ENCODE measurements at regions not wholly inside any gene's neighbourhood (a gene's known extent, or its start where the extent isn't known, plus 50 kb on each side); places are given as distances from the start of the nearest gene placed in this dataset.

DNA sequence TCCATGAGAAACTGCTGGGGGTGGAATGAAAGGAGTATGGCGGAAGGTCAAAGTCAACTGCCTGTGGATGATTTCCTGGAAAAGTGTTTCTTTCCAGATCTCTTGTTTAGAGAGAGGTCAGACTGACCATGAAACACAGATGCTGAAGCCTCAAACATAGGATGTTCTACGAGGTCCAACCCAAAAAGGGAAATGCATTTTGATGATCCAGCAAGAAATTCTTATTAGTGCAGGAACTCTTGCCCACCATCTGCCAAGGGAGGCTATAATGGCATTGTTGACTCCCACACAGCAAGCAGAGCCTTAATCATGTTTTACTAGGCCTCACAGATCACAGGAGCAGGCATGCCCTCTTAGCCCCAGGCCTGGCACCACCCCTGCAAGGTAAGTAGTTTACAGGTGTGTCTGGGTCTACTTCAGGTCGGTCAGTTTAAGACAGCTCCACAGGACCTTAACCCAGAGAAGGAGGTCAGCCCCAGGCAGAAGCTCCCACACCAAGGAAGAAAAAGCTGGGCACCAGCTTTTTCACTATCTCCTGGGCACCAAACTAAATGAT, 67.6 kb upstream of the CNKSR3 start:
- no peak overlapping the region for H3K4me3 ChIP-seq (ENCODE audit: low read length)
- TF ChIP-seq, protein P1, sequence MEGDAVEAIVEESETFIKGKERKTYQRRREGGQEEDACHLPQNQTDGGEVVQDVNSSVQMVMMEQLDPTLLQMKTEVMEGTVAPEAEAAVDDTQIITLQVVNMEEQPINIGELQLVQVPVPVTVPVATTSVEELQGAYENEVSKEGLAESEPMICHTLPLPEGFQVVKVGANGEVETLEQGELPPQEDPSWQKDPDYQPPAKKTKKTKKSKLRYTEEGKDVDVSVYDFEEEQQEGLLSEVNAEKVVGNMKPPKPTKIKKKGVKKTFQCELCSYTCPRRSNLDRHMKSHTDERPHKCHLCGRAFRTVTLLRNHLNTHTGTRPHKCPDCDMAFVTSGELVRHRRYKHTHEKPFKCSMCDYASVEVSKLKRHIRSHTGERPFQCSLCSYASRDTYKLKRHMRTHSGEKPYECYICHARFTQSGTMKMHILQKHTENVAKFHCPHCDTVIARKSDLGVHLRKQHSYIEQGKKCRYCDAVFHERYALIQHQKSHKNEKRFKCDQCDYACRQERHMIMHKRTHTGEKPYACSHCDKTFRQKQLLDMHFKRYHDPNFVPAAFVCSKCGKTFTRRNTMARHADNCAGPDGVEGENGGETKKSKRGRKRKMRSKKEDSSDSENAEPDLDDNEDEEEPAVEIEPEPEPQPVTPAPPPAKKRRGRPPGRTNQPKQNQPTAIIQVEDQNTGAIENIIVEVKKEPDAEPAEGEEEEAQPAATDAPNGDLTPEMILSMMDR (IDR thresholded peaks at IDR 0.05; ENCODE audit: insufficient read depth, low read depth, low read length, missing control alignments), result no peak
- DNase-seq (ENCODE audit: low read depth), result peak; percentile 45

DNA sequence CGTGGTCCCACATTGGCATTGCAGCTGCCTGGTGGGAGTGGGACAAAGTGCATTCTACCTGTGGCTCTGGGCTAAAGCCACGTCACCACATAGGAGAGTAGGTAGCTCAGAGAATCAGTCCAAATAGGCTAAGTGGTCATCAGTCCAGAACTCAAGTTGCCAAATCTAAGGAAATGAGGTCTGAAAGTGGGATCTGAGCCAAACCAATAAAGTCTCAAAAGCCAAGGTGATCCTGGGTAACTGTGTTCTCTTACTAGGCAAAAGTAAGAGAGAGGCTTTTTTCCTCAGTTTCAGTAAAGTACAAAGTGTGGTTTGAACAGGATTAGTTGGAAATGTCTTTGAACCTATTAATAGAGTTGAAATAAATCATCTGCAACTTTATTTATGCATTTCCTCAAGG, 68.6 kb upstream of the CNKSR3 start:
- TF ChIP-seq, protein P1 (IDR thresholded peaks at IDR 0.05; ENCODE audit: insufficient read depth, low read depth, low read length, missing control alignments), result no peak
- DNase-seq (ENCODE audit: low read depth), result no peak
- H3K4me3 ChIP-seq (ENCODE audit: low read length), result no peak overlapping the region

DNA sequence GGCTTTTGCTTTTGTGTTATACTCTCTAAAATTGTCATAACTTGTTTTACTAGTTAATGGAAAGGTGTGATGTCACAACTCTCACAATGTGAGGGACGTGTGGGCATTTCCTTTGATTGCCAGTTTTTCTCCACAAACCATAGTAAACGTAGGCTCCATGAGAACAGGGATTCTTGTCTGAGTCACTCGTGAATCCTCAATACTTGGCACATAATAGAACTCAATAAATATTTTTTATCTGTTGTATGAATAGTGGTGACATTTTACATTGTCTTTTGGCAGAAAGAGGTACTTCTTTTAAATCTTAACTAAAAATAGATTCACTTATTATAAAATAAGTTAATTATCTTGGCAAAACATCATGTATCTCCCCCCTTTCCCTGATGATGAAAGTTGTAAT, 69.0 kb upstream of the CNKSR3 start:
- TF ChIP-seq, protein P1 (IDR thresholded peaks at IDR 0.05; ENCODE audit: insufficient read depth, low read depth, low read length, missing control alignments), result no peak
- DNase-seq (ENCODE audit: low read depth), result peak; percentile 60
- no peak overlapping the region for H3K4me3 ChIP-seq (ENCODE audit: low read length)

DNA sequence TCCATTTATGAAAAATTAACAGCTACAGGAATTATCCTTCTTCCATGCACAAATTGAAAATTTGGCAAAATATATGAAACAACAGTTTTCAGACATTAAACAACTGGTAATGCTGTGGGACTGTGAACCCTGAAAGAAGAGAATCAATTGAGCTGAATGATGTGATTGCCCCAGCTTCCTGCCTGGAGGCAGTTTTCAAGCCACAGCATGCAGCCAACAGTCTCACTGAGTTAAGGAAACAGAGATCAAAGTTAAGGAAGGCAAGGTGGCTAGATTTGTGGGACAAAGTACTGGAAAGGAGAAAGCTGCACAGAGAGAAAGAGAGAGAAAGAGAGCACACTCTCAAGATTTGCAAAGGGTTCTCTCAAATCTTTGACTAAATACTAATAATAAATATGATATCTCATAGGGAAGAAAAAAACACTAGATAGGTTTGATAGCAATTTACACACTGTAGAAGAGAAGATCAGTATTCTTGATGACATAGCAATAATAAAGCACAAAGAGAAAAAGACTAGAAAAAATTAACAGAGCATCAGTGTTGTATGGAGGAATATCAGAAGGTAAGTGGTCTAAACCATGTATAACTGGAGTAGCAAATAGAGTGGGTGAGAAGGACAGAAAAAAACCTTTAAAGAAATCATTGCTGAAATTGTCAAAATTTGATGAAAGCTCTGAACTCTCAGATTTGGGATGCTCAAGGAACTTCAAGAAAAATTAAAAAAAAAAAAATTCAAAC, 70.1 kb upstream of the CNKSR3 start:
- TF ChIP-seq, protein P1 (IDR thresholded peaks at IDR 0.05; ENCODE audit: insufficient read depth, low read depth, low read length, missing control alignments), result no peak
- no peak overlapping the region for H3K4me3 ChIP-seq (ENCODE audit: low read length)
- DNase-seq (ENCODE audit: low read depth), result peak; percentile 76

DNA sequence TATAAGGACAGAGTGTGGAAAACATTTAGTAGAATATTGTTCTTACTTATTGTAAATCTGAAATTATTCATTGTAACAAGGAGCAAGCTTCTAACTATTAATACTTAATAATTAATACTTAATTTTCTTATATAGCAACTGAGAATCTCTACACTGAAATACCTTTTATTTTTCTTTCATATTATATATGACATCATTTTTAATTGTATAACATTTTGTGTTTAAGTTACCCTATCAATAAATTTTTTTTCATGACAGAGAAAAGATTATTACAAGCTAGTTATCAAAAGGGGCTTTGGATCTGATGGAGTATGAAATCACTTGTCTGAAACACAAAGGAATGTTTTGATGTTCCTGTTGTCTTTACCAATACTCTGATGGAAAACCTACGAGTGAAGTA, 72.2 kb upstream of the CNKSR3 start:
- DNase-seq (ENCODE audit: low read depth), result no peak
- no peak overlapping the region for H3K4me3 ChIP-seq (ENCODE audit: low read length)
- TF ChIP-seq, protein P1 (IDR thresholded peaks at IDR 0.05; ENCODE audit: insufficient read depth, low read depth, low read length, missing control alignments), result no peak

DNA sequence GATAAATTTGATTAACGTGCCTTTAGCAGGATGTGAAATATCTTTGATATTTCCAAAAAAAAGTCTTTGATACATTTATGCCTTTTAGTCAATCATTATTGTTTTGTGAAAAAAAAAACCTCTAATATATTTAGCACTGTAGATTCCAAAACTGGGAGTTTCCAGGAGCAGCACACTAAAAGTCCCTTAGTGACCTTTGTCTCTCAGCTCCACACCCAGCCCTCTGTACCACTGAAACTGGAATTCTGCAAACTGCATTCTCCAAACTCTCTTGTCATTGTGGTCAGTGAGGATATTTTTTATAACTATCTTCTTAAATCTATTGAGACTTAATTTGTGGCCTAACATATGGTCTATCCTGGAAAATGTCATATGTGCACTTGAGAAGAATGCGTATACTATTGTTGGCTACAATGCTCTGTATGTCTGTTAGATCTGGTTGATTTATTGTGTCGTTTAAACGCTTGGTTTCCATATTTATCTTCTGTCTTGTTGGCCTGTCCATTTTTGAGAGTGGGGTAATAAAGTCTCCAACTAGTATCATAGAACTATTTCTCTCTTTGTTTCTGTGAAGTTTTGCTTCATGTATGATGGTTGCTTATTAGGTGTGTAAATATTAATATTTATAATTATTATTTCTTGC, 73.2 kb upstream of the CNKSR3 start:
- TF ChIP-seq, protein P1 (IDR thresholded peaks at IDR 0.05; ENCODE audit: insufficient read depth, low read depth, low read length, missing control alignments), result no peak
- DNase-seq (ENCODE audit: low read depth), result no peak
- H3K4me3 ChIP-seq (ENCODE audit: low read length), result no peak overlapping the region
